ENCODE measurements at regions not wholly inside any gene's neighbourhood (a gene's known extent, or its start where the extent isn't known, plus 50 kb on each side); places are given as distances from the start of the nearest gene placed in this dataset.
"Not testable (repeated sequence)": the region's sequence is repeated elsewhere in the genome, so short reads cannot be mapped to it uniquely, and the experiment has no call there.

DNA sequence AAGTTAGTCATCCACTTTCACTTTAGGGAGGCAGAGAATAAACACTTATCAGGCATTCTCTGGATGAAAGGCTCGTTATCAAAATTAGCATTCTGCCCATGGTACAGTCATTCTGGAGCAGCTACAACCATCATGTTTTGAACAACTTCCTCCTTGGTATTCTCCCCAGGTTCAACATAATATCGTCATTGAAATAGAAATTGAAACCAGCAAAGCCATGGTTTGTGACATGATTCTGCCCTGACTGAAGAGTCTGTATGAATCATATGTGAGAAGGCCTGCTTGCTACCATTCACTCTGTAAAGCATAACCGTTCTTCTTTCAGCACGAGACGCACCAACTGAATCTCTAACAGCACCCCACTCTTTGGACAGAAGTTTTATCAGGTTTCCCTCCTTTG, 127.5 kb upstream of the RADX start:
- H3K27me3 ChIP-seq (ENCODE audit: insufficient read depth, low read length, poor library complexity, severe bottlenecking) = no peaks in the 10 kb centered on the region
- H3K9me2 ChIP-seq (replicated peaks; ENCODE audit: low read depth, low read length) = no peaks in the 10 kb centered on the region
- TF ChIP-seq, protein P1, sequence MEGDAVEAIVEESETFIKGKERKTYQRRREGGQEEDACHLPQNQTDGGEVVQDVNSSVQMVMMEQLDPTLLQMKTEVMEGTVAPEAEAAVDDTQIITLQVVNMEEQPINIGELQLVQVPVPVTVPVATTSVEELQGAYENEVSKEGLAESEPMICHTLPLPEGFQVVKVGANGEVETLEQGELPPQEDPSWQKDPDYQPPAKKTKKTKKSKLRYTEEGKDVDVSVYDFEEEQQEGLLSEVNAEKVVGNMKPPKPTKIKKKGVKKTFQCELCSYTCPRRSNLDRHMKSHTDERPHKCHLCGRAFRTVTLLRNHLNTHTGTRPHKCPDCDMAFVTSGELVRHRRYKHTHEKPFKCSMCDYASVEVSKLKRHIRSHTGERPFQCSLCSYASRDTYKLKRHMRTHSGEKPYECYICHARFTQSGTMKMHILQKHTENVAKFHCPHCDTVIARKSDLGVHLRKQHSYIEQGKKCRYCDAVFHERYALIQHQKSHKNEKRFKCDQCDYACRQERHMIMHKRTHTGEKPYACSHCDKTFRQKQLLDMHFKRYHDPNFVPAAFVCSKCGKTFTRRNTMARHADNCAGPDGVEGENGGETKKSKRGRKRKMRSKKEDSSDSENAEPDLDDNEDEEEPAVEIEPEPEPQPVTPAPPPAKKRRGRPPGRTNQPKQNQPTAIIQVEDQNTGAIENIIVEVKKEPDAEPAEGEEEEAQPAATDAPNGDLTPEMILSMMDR (conservative IDR thresholded peaks at IDR 0.05; ENCODE audit: low read length) = no peak
- no peak for TF ChIP-seq EZH2phosphoT487 (IDR thresholded peaks at IDR 0.05; ENCODE audit: borderline replicate concordance)
- H3K79me2 ChIP-seq (ENCODE audit: insufficient read depth, low read length) = no peaks in the 10 kb centered on the region
- H3F3A ChIP-seq (ENCODE audit: low read depth) = no peaks in the 10 kb centered on the region
- H3K4me3 ChIP-seq (ENCODE audit: low read length, poor library complexity, severe bottlenecking) = peak overlapping the region; percentile 64
- H3K9ac ChIP-seq (ENCODE audit: low read depth, low read length, poor library complexity, severe bottlenecking) = peak overlapping the region; percentile 34
- peak overlapping the region; percentile 77 for H3K4me2 ChIP-seq (ENCODE audit: low read depth, low read length, poor library complexity, severe bottlenecking)
- no peaks in the 10 kb centered on the region for H3K4me1 ChIP-seq (ENCODE audit: insufficient read depth, low read length, poor library complexity, severe bottlenecking)
- no peaks in the 10 kb centered on the region for H4K20me1 ChIP-seq (ENCODE audit: insufficient read depth, low read length, poor library complexity, severe bottlenecking)
- no peaks in the 10 kb centered on the region for H3K36me3 ChIP-seq (ENCODE audit: insufficient read depth, low read length)
- H3K9me3 ChIP-seq (ENCODE audit: insufficient read depth, low read depth, low read length) = no peaks in the 10 kb centered on the region
- peak overlapping the region; percentile 79 for H2AFZ ChIP-seq (ENCODE audit: low read length)

DNA sequence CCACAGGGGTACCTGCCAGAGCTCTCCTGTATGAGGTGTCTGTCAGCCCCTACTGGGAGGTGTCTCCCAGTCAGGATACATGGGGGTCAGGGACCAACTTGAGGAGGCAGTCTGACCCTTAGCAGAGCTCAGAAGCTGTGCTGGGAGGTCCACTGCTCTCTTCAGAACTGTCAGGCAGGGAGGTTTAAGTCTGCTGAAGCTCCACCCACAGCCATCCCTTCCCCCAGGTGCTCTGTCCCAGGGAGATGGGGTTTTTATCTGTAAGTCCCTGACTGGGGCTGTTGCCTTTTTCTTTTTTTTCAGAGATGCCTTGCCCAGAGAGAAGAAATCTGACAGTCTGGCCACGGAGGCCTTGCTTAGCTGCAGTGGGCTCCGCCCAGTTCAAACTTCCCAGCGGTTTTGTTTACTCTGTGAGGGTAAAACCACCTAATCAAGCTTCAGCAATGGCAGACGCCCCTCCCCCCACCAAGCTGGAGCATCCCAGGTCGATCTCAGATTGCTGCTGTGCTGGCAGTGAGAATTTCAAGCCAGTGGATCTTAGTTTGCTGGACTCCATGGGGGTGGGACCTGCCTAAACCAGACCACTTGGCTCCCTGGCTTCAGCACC, 118.5 kb upstream of the RADX start:
- H3K9me2 ChIP-seq (replicated peaks; ENCODE audit: low read depth, low read length); H3K4me2 ChIP-seq (ENCODE audit: low read depth, low read length, poor library complexity, severe bottlenecking); H3K4me1 ChIP-seq (ENCODE audit: insufficient read depth, low read length, poor library complexity, severe bottlenecking); H3K36me3 ChIP-seq (ENCODE audit: insufficient read depth, low read length); H3K27me3 ChIP-seq (ENCODE audit: insufficient read depth, low read length, poor library complexity, severe bottlenecking); H2AFZ ChIP-seq (ENCODE audit: low read length); H3K79me2 ChIP-seq (ENCODE audit: insufficient read depth, low read length); H3F3A ChIP-seq (ENCODE audit: low read depth); H3K4me3 ChIP-seq (ENCODE audit: low read length, poor library complexity, severe bottlenecking); H3K9me3 ChIP-seq (ENCODE audit: insufficient read depth, low read depth, low read length); H4K20me1 ChIP-seq (ENCODE audit: insufficient read depth, low read length, poor library complexity, severe bottlenecking); H3K9ac ChIP-seq (ENCODE audit: low read depth, low read length, poor library complexity, severe bottlenecking): not testable (repeated sequence)

DNA sequence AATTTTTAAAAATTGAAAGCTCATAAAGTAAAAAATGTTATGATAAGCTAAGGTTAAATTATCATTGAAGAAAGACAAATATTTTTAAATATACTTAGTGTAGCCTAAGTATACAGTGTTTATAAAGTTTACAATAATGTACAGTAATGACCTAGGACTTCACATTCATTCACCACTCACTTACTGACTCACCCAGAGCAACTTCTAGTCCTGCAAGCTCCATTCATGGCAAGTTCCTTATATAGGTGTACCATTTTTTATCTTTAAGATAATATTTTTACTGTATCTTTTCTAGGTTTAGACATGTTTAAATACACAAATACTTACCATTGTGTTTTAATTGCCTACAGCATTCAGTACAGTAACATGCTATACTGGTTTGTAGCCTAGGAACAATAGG, 112.3 kb upstream of the RADX start:
- H3K4me1 ChIP-seq (ENCODE audit: insufficient read depth, low read length, poor library complexity, severe bottlenecking) = peaks cover 4% of the 10 kb centered on the region
- no peak overlapping the region for H3K9ac ChIP-seq (ENCODE audit: low read depth, low read length, poor library complexity, severe bottlenecking)
- H2AFZ ChIP-seq (ENCODE audit: low read length) = no peak overlapping the region
- no peak for TF ChIP-seq EZH2phosphoT487 (IDR thresholded peaks at IDR 0.05; ENCODE audit: borderline replicate concordance)
- TF ChIP-seq, protein P1 (conservative IDR thresholded peaks at IDR 0.05; ENCODE audit: low read length) = no peak
- no peaks in the 10 kb centered on the region for H3K36me3 ChIP-seq (ENCODE audit: insufficient read depth, low read length)
- H3K27me3 ChIP-seq (ENCODE audit: insufficient read depth, low read length, poor library complexity, severe bottlenecking) = no peaks in the 10 kb centered on the region
- no peaks in the 10 kb centered on the region for H4K20me1 ChIP-seq (ENCODE audit: insufficient read depth, low read length, poor library complexity, severe bottlenecking)
- no peaks in the 10 kb centered on the region for H3K9me3 ChIP-seq (ENCODE audit: insufficient read depth, low read depth, low read length)
- no peaks in the 10 kb centered on the region for H3K9me2 ChIP-seq (replicated peaks; ENCODE audit: low read depth, low read length)
- H3K79me2 ChIP-seq (ENCODE audit: insufficient read depth, low read length) = no peaks in the 10 kb centered on the region
- no peak overlapping the region for H3K4me3 ChIP-seq (ENCODE audit: low read length, poor library complexity, severe bottlenecking)
- H3K4me2 ChIP-seq (ENCODE audit: low read depth, low read length, poor library complexity, severe bottlenecking) = no peak overlapping the region
- H3F3A ChIP-seq (ENCODE audit: low read depth) = no peaks in the 10 kb centered on the region

DNA sequence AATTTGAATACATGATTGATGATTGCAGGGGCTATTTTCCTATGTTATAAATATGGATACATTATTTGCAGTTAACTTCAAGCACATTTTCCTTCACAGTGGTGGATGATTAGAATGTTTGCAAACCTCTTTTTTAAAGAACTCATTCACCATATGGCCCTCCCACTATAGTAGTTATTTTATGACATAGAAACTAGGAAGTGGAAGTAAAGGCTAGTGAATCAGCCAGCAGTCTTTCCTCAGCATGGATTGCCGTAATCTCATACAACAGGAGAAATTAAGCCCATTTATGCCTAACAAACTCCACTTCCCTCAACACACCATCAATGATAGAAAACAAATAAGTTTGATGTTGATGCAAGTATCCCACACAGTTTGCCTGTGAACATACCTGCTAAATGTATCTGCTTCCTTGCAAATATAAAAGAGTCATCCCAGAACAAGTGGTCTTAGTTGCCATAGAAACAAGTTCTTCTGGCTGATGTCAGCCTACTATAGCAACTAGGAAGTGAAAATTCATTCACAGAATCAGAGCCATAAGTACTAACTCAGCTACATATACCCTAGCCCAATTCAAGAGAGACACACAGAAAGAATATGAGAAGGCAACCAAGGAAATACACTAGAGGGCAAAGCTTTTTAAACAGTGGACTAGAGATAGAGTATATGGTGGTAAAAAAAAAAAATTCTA, 100.9 kb upstream of the RADX start:
- H3K4me2 ChIP-seq (ENCODE audit: low read depth, low read length, poor library complexity, severe bottlenecking) = no peak overlapping the region
- no peaks in the 10 kb centered on the region for H3K9me2 ChIP-seq (replicated peaks; ENCODE audit: low read depth, low read length)
- H3K4me3 ChIP-seq (ENCODE audit: low read length, poor library complexity, severe bottlenecking) = no peak overlapping the region
- H3K79me2 ChIP-seq (ENCODE audit: insufficient read depth, low read length) = no peaks in the 10 kb centered on the region
- no peaks in the 10 kb centered on the region for H3K4me1 ChIP-seq (ENCODE audit: insufficient read depth, low read length, poor library complexity, severe bottlenecking)
- H3K36me3 ChIP-seq (ENCODE audit: insufficient read depth, low read length) = no peaks in the 10 kb centered on the region
- no peaks in the 10 kb centered on the region for H4K20me1 ChIP-seq (ENCODE audit: insufficient read depth, low read length, poor library complexity, severe bottlenecking)
- TF ChIP-seq, protein P1 (conservative IDR thresholded peaks at IDR 0.05; ENCODE audit: low read length) = no peak
- TF ChIP-seq EZH2phosphoT487 (IDR thresholded peaks at IDR 0.05; ENCODE audit: borderline replicate concordance) = no peak
- no peaks in the 10 kb centered on the region for H3K9me3 ChIP-seq (ENCODE audit: insufficient read depth, low read depth, low read length)
- H3F3A ChIP-seq (ENCODE audit: low read depth) = no peaks in the 10 kb centered on the region
- no peak overlapping the region for H2AFZ ChIP-seq (ENCODE audit: low read length)
- H3K27me3 ChIP-seq (ENCODE audit: insufficient read depth, low read length, poor library complexity, severe bottlenecking) = no peaks in the 10 kb centered on the region
- H3K9ac ChIP-seq (ENCODE audit: low read depth, low read length, poor library complexity, severe bottlenecking) = no peak overlapping the region

All from Loucy (cell line).